ENCODE measurements at regions not wholly inside any gene's neighbourhood (a gene's known extent, or its start where the extent isn't known, plus 50 kb on each side); places are given as distances from the start of the nearest gene placed in this dataset.

GRCh38 chr1:232302376-232303221, 327.3 kb downstream of the SIPA1L2 start:
- intact Hi-C loops (cut with DNase I, micrococcal nuclease): no loop called here
- no peak overlapping the region for H3K27ac ChIP-seq (ENCODE audit: low read depth in 1 of 2, low read length in 2 of 2)
- H3K36me3 ChIP-seq (ENCODE audit: insufficient read depth, low read length): no peaks in the 10 kb centered on the region
- H3K4me1 ChIP-seq (ENCODE audit: insufficient read depth, low read length): no peaks in the 10 kb centered on the region
- no peaks in the 10 kb centered on the region for H3K4me1 Mint-ChIP-seq (ENCODE audit: low read depth)
- H3K4me3 Mint-ChIP-seq: no peak overlapping the region
- ChIA-PET POLR2A (no interaction called here), CTCF (no interaction called here)
- ATAC-seq (ENCODE audit: poor library complexity) (no peak), DNase-seq (no peak)
- H3K27ac Mint-ChIP-seq: no peak overlapping the region
- no peak overlapping the region for H3K4me3 ChIP-seq (ENCODE audit: low read length)
- peaks cover 21% of the 10 kb centered on the region for H3K27me3 Mint-ChIP-seq
- H3K36me3 Mint-ChIP-seq (ENCODE audit: low read depth): no peaks in the 10 kb centered on the region
- H3K27me3 ChIP-seq (ENCODE audit: control insufficient read depth in 1 of 2, insufficient read depth in 2 of 2, low read length in 2 of 2): no peaks in the 10 kb centered on the region
- peaks cover 0 to 3% of the 10 kb centered on the region in 2 experiments for H3K9me3 ChIP-seq (ENCODE audit: control insufficient read depth in 1 of 2, insufficient read depth in 1 of 2, low read length in 2 of 2)
- TF ChIP-seq CTCF (IDR thresholded peaks at IDR 0.05): no peak
- no peaks in the 10 kb centered on the region for H3K9me3 Mint-ChIP-seq

- ATAC-seq (ENCODE audit: poor library complexity): no peak
- no peaks in the 10 kb centered on the region for H3K9me3 Mint-ChIP-seq
- no peak overlapping the region for H3K4me3 ChIP-seq (ENCODE audit: low read length)
- H3K4me3 Mint-ChIP-seq: no peak overlapping the region
- no peaks in the 10 kb centered on the region for H3K9me3 ChIP-seq (ENCODE audit: control insufficient read depth in 1 of 2, insufficient read depth in 1 of 2, low read length in 2 of 2)
- no peaks in the 10 kb centered on the region for H3K4me1 ChIP-seq (ENCODE audit: insufficient read depth, low read length)
- no peaks in the 10 kb centered on the region for H3K27me3 ChIP-seq (ENCODE audit: control insufficient read depth in 1 of 2, insufficient read depth in 2 of 2, low read length in 2 of 2)
- DNase-seq: no peak
- no peak overlapping the region for H3K27ac ChIP-seq (ENCODE audit: low read depth in 1 of 2, low read length in 2 of 2)
- intact Hi-C loops (cut with DNase I, micrococcal nuclease): no loop called here
- CTCF ChIA-PET: no interaction called here
- peaks cover 28% of the 10 kb centered on the region for H3K27me3 Mint-ChIP-seq
- H3K36me3 Mint-ChIP-seq (ENCODE audit: low read depth): no peaks in the 10 kb centered on the region
- H3K27ac Mint-ChIP-seq: no peak overlapping the region
- H3K4me1 Mint-ChIP-seq (ENCODE audit: low read depth): no peaks in the 10 kb centered on the region
- no peaks in the 10 kb centered on the region for H3K36me3 ChIP-seq (ENCODE audit: insufficient read depth, low read length)
- TF ChIP-seq CTCF (IDR thresholded peaks at IDR 0.05): no peak
- POLR2A ChIA-PET: no interaction called here
Observed at GRCh38 chr1:232301246-232301645, 328.7 kb downstream of the SIPA1L2 start.

- peaks cover 27% of the 10 kb centered on the region for H3K27me3 Mint-ChIP-seq
- DNase-seq (no peak), ATAC-seq (ENCODE audit: poor library complexity) (no peak)
- H3K4me1 ChIP-seq (ENCODE audit: insufficient read depth, low read length): no peaks in the 10 kb centered on the region
- no peaks in the 10 kb centered on the region for H3K27me3 ChIP-seq (ENCODE audit: control insufficient read depth in 1 of 2, insufficient read depth in 2 of 2, low read length in 2 of 2)
- H3K4me1 Mint-ChIP-seq (ENCODE audit: low read depth): no peaks in the 10 kb centered on the region
- ChIA-PET POLR2A (no interaction called here), CTCF (no interaction called here)
- H3K36me3 Mint-ChIP-seq (ENCODE audit: low read depth): no peaks in the 10 kb centered on the region
- intact Hi-C loops (cut with DNase I, micrococcal nuclease): no loop called here
- no peak overlapping the region for H3K27ac Mint-ChIP-seq
- H3K27ac ChIP-seq (ENCODE audit: low read depth in 1 of 2, low read length in 2 of 2): no peak overlapping the region
- no peaks in the 10 kb centered on the region for H3K9me3 Mint-ChIP-seq
- no peak overlapping the region for H3K4me3 ChIP-seq (ENCODE audit: low read length)
- H3K36me3 ChIP-seq (ENCODE audit: insufficient read depth, low read length): no peaks in the 10 kb centered on the region
- H3K9me3 ChIP-seq (ENCODE audit: control insufficient read depth in 1 of 2, insufficient read depth in 1 of 2, low read length in 2 of 2): no peaks in the 10 kb centered on the region
- H3K4me3 Mint-ChIP-seq: no peak overlapping the region
- no peak for TF ChIP-seq CTCF (IDR thresholded peaks at IDR 0.05)
Observed at GRCh38 chr1:232300466-232300865, 329.5 kb downstream of the SIPA1L2 start.
